ENCODE measurements at regions not wholly inside any gene's neighbourhood (a gene's known extent, or its start where the extent isn't known, plus 50 kb on each side); places are given as distances from the start of the nearest gene placed in this dataset.

- Histone ChIP-seq H3F3A (ENCODE audit: control insufficient read depth, insufficient read depth) (no peaks in the 10 kb centered on the region), H3K79me2 (ENCODE audit: control insufficient read depth, low read length) (no peaks in the 10 kb centered on the region), H3K36me3 (ENCODE audit: control insufficient read depth, low read length) (no peaks in the 10 kb centered on the region), H3K9me3 (ENCODE audit: control insufficient read depth, insufficient read depth, low read length) (no peaks in the 10 kb centered on the region), H3K27me3 (ENCODE audit: control insufficient read depth, low read length) (no peaks in the 10 kb centered on the region), H3K4me3 (ENCODE audit: low read length) (no peak overlapping the region), H3K4me2 (ENCODE audit: low read length) (no peak overlapping the region), H3K27ac (ENCODE audit: low read depth, low read length) (no peak overlapping the region), H3K4me1 (ENCODE audit: control insufficient read depth, low read length) (no peaks in the 10 kb centered on the region), H3K9me2 (replicated peaks; ENCODE audit: control insufficient read depth, low read length) (no peaks in the 10 kb centered on the region), H4K20me1 (ENCODE audit: control insufficient read depth, insufficient read depth, low read depth, low read length) (no peaks in the 10 kb centered on the region)
- no peak for TF ChIP-seq CTCF (IDR thresholded peaks at IDR 0.05; ENCODE audit: low read depth, low read length, poor library complexity, severe bottlenecking)
- TF ChIP-seq EZH2phosphoT487 (IDR thresholded peaks at IDR 0.05; ENCODE audit: borderline replicate concordance, low read length): no peak
Observed at GRCh38 chr16:25512041-25512440, 179.7 kb upstream of the HS3ST4 start.

- no peak overlapping the region for H3K4me3 ChIP-seq (ENCODE audit: low read length)
- no peaks in the 10 kb centered on the region for H3K79me2 ChIP-seq (ENCODE audit: control insufficient read depth, low read length)
- no peaks in the 10 kb centered on the region for H3K9me2 ChIP-seq (replicated peaks; ENCODE audit: control insufficient read depth, low read length)
- TF ChIP-seq CTCF (IDR thresholded peaks at IDR 0.05; ENCODE audit: low read depth, low read length, poor library complexity, severe bottlenecking) (no peak), EZH2phosphoT487 (IDR thresholded peaks at IDR 0.05; ENCODE audit: borderline replicate concordance, low read length) (no peak)
- H3K4me1 ChIP-seq (ENCODE audit: control insufficient read depth, low read length): no peaks in the 10 kb centered on the region
- no peaks in the 10 kb centered on the region for H3F3A ChIP-seq (ENCODE audit: control insufficient read depth, insufficient read depth)
- H3K36me3 ChIP-seq (ENCODE audit: control insufficient read depth, low read length): no peaks in the 10 kb centered on the region
- H4K20me1 ChIP-seq (ENCODE audit: control insufficient read depth, insufficient read depth, low read depth, low read length): no peaks in the 10 kb centered on the region
- H3K9me3 ChIP-seq (ENCODE audit: control insufficient read depth, insufficient read depth, low read length): no peaks in the 10 kb centered on the region
- no peak overlapping the region for H3K27ac ChIP-seq (ENCODE audit: low read depth, low read length)
- H3K27me3 ChIP-seq (ENCODE audit: control insufficient read depth, low read length): no peaks in the 10 kb centered on the region
- H3K4me2 ChIP-seq (ENCODE audit: low read length): no peak overlapping the region
Observed at GRCh38 chr16:25509456-25509855, 182.3 kb upstream of the HS3ST4 start.

- H3K4me1 ChIP-seq (ENCODE audit: control insufficient read depth, low read length): no peaks in the 10 kb centered on the region
- H3K9me3 ChIP-seq (ENCODE audit: control insufficient read depth, insufficient read depth, low read length): no peaks in the 10 kb centered on the region
- no peaks in the 10 kb centered on the region for H3K79me2 ChIP-seq (ENCODE audit: control insufficient read depth, low read length)
- no peak overlapping the region for H3K4me3 ChIP-seq (ENCODE audit: low read length)
- TF ChIP-seq CTCF (IDR thresholded peaks at IDR 0.05; ENCODE audit: low read depth, low read length, poor library complexity, severe bottlenecking) (no peak), EZH2phosphoT487 (IDR thresholded peaks at IDR 0.05; ENCODE audit: borderline replicate concordance, low read length) (no peak)
- no peaks in the 10 kb centered on the region for H3F3A ChIP-seq (ENCODE audit: control insufficient read depth, insufficient read depth)
- no peaks in the 10 kb centered on the region for H3K36me3 ChIP-seq (ENCODE audit: control insufficient read depth, low read length)
- no peak overlapping the region for H3K27ac ChIP-seq (ENCODE audit: low read depth, low read length)
- no peaks in the 10 kb centered on the region for H3K9me2 ChIP-seq (replicated peaks; ENCODE audit: control insufficient read depth, low read length)
- no peaks in the 10 kb centered on the region for H3K27me3 ChIP-seq (ENCODE audit: control insufficient read depth, low read length)
- H4K20me1 ChIP-seq (ENCODE audit: control insufficient read depth, insufficient read depth, low read depth, low read length): no peaks in the 10 kb centered on the region
- no peak overlapping the region for H3K4me2 ChIP-seq (ENCODE audit: low read length)
Observed at GRCh38 chr16:25501530-25502255, 190.1 kb upstream of the HS3ST4 start.

Measured in DOHH2 (cell line).